Chondrocyte (in vitro differentiated cells): ENCODE measurements at regions not wholly inside any gene's neighbourhood (a gene's known extent, or its start where the extent isn't known, plus 50 kb on each side); places are given as distances from the start of the nearest gene placed in this dataset.

Experiments
- DNase-seq: peaks from one replicate; pipeline ENCODE4 v3.0.0; 2021; ENCODE audit warnings: mixed read lengths, low spot score
- H3K27ac Mint-ChIP-seq: one replicate; pipeline ENCODE4 v1.8.0; 2021; ENCODE audit warnings: mild to moderate bottlenecking, moderate library complexity, mixed read lengths; ENCODE audit not compliant: unreplicated experiment
- H3K27me3 Mint-ChIP-seq: 2 replicates; pipeline ENCODE4 v1.8.0; 2021; ENCODE audit warnings: low read depth, mixed read lengths
- H3K36me3 Mint-ChIP-seq: 2 replicates; pipeline ENCODE4 v1.8.0; 2021; ENCODE audit warnings: low read depth, mixed read lengths
- H3K4me1 Mint-ChIP-seq: 2 replicates; pipeline ENCODE4 v1.8.0; 2021; ENCODE audit warnings: low read depth, mild to moderate bottlenecking, mixed read lengths
- H3K4me3 Mint-ChIP-seq: one replicate; pipeline ENCODE4 v1.8.0; 2021; ENCODE audit warnings: mild to moderate bottlenecking, moderate library complexity, mixed read lengths; ENCODE audit not compliant: unreplicated experiment
- H3K9me3 Mint-ChIP-seq: 2 replicates; pipeline ENCODE4 v1.8.0; 2021; ENCODE audit warnings: low read depth, mixed read lengths
- TF ChIP-seq, protein P1 (sequence below): fragments of 200-600 bp; sonication (generic); IDR thresholded peaks from 2 replicates; pipeline ENCODE4 v1.5.0; 2021; ENCODE audit warnings: antibody characterized with exemption, mild to moderate bottlenecking, moderate library complexity

DNA sequence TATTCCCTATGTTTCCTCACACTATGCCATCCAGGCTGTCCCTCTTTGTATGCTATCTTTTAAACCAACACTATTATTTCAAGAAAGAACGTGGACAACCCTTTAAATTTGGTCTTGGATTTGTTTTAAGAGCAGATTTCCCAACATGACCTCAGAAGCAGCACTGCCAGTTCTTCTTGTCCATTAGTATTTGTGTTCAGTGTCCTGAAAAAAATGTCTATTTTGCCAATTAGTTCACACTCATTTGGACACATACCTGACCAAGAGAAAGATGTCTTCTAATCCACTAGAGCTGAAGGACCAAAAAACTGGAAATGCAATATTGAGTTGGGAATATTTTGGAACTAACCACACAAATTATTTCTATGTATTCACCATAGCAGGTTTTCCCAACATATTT lies 223.2 kb upstream of the CNKSR2 start:
- Mint-ChIP-seq H3K27ac (no peak overlapping the region), H3K4me3 (no peak overlapping the region)
- no peak for DNase-seq

DNA sequence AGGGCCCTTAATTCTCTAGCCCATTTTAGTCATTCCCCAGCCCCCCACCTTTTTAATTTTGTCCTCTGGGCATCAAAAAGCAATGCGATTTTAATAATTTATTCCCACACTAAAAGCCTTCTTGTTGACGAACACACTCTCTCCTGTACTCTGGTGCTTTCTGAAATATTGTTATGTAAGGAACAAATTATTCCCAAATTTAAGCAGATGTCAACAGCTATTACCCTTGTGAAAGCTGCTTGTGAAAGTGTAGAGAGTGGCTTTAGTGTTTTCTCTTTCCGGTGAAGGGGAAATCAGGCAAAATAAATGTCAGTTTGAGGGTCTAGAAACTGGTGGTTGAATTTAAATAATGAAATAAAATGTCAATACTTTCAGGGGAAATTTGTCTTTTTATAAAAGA lies 221.2 kb upstream of the CNKSR2 start:
- Mint-ChIP-seq H3K9me3 (no peaks in the 10 kb centered on the region), H3K27me3 (peaks cover 12% of the 10 kb centered on the region), H3K27ac (no peak overlapping the region), H3K4me1 (peaks cover 11% of the 10 kb centered on the region), H3K4me3 (no peak overlapping the region), H3K36me3 (no peaks in the 10 kb centered on the region)
- TF ChIP-seq, protein P1, sequence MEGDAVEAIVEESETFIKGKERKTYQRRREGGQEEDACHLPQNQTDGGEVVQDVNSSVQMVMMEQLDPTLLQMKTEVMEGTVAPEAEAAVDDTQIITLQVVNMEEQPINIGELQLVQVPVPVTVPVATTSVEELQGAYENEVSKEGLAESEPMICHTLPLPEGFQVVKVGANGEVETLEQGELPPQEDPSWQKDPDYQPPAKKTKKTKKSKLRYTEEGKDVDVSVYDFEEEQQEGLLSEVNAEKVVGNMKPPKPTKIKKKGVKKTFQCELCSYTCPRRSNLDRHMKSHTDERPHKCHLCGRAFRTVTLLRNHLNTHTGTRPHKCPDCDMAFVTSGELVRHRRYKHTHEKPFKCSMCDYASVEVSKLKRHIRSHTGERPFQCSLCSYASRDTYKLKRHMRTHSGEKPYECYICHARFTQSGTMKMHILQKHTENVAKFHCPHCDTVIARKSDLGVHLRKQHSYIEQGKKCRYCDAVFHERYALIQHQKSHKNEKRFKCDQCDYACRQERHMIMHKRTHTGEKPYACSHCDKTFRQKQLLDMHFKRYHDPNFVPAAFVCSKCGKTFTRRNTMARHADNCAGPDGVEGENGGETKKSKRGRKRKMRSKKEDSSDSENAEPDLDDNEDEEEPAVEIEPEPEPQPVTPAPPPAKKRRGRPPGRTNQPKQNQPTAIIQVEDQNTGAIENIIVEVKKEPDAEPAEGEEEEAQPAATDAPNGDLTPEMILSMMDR = no peak
- DNase-seq = no peak

More for the DNA sequence above, 223.2 kb upstream of the CNKSR2 start:
- Mint-ChIP-seq H3K9me3 (no peaks in the 10 kb centered on the region), H3K27me3 (peaks cover 11% of the 10 kb centered on the region), H3K4me1 (peaks cover 11% of the 10 kb centered on the region), H3K36me3 (no peaks in the 10 kb centered on the region)
- TF ChIP-seq, protein P1 = no peak

DNA sequence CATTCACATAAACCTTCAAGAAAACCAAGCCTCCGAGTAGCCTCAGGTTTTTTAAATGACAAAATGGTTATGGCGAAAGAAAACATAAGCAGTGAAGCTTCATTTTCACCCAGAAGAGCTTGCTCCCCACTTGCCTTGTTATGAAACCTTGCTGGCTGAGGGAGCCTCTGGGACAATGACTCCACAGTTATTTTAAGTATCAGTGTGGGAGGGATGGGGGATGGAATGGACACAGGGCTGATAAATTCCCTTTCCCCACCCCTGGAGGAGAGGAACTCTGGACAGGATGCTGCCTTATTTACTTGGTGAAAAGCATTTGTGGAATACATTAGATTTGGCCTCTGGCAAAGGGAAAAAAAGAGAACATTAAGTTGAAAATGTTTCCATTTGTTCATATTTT lies 220.7 kb upstream of the CNKSR2 start:
- Mint-ChIP-seq H3K4me3 (no peak overlapping the region), H3K27ac (peak overlapping the region; percentile 73), H3K27me3 (peaks cover 10% of the 10 kb centered on the region), H3K4me1 (peaks cover 11% of the 10 kb centered on the region), H3K9me3 (no peaks in the 10 kb centered on the region), H3K36me3 (no peaks in the 10 kb centered on the region)
- TF ChIP-seq, protein P1 = no peak
- no peak for DNase-seq

DNA sequence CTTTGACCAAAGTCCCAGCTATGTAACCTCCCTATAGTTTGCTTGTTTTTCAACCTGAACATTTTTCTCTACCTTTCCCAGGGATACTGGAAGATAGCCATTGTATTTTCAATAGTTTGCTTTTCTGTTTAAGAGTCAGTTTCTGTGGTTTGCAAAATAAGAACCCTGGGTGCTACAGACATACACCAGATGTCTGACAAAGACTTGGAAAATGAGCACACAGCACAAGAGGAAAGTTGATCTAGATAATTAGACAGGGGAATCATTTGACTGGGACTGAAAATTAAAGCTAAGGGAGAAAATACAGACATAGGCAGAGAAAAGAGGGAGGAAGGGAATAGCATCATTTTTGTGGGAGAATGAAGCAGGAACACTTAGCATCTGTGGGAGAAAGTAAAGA lies 218.3 kb upstream of the CNKSR2 start:
- peaks cover 8% of the 10 kb centered on the region for H3K27me3 Mint-ChIP-seq
- peaks cover 11% of the 10 kb centered on the region for H3K4me1 Mint-ChIP-seq
- no peaks in the 10 kb centered on the region for H3K9me3 Mint-ChIP-seq
- no peak for DNase-seq
- TF ChIP-seq, protein P1 = no peak
- no peak overlapping the region for H3K4me3 Mint-ChIP-seq
- H3K36me3 Mint-ChIP-seq = no peaks in the 10 kb centered on the region
- no peak overlapping the region for H3K27ac Mint-ChIP-seq

DNA sequence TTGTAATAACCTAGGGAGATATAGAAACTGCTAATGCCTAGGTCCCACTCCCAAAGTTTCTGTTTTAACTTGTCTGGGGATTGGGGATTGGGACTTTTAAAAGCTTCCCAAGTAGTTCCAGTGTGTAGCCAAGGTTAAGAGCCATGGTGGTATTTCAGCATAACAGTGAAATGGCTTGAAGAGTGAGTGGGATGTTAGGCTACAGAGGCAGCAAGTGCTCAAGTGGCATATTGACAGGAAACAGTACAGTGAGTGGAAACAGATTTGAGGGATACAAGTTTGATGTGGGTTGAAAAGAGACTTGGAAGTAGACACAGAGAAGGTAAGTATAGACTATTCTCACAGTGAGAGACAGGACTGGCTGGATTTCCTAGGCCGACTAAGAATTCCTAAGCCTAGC lies 217.6 kb upstream of the CNKSR2 start:
- Mint-ChIP-seq H3K4me1 (peaks cover 11% of the 10 kb centered on the region), H3K27ac (no peak overlapping the region), H3K9me3 (no peaks in the 10 kb centered on the region), H3K36me3 (no peaks in the 10 kb centered on the region), H3K27me3 (peaks cover 8% of the 10 kb centered on the region), H3K4me3 (no peak overlapping the region)
- TF ChIP-seq, protein P1 = no peak
- no peak for DNase-seq
